ENCODE measurements at regions not wholly inside any gene's neighbourhood (a gene's known extent, or its start where the extent isn't known, plus 50 kb on each side); places are given as distances from the start of the nearest gene placed in this dataset.

DNA sequence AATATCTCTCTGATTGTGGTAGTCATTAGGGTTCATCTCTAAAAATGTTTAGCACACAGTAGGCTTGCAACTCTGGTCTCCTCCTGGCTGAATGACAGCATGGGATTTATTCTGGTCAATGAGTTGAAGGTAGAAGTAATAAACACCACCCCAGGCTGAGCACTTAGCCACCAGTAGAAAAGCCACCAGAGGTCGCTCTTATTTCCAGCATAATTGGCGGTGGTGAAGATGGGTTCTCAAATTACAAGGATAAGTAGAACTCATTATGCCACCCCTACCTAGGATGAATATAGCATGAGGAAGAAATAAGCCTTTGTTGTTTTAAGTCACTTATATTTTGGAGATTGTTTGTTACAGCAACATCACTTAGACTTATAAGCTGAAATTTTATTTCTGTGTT lies 302.7 kb downstream of the GPM6A start:
- DNase-seq (ENCODE audit: extremely low read depth, low read depth) = no peak
- H3K4me3 ChIP-seq (replicated peaks; ENCODE audit: low read depth, low read length) = no peak overlapping the region
- TF ChIP-seq, protein P1, sequence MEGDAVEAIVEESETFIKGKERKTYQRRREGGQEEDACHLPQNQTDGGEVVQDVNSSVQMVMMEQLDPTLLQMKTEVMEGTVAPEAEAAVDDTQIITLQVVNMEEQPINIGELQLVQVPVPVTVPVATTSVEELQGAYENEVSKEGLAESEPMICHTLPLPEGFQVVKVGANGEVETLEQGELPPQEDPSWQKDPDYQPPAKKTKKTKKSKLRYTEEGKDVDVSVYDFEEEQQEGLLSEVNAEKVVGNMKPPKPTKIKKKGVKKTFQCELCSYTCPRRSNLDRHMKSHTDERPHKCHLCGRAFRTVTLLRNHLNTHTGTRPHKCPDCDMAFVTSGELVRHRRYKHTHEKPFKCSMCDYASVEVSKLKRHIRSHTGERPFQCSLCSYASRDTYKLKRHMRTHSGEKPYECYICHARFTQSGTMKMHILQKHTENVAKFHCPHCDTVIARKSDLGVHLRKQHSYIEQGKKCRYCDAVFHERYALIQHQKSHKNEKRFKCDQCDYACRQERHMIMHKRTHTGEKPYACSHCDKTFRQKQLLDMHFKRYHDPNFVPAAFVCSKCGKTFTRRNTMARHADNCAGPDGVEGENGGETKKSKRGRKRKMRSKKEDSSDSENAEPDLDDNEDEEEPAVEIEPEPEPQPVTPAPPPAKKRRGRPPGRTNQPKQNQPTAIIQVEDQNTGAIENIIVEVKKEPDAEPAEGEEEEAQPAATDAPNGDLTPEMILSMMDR (IDR thresholded peaks at IDR 0.05; ENCODE audit: low read depth, low read length, missing control alignments) = peak; percentile 30

GRCh38 chr4:175511861-175512260 lies 300.2 kb downstream of the GPM6A start:
- no peak for DNase-seq (ENCODE audit: extremely low read depth, low read depth)
- TF ChIP-seq, protein P1 (IDR thresholded peaks at IDR 0.05; ENCODE audit: low read depth, low read length, missing control alignments) = no peak
- no peak overlapping the region for H3K4me3 ChIP-seq (replicated peaks; ENCODE audit: low read depth, low read length)

GRCh38 chr4:175514174-175514573 lies 297.9 kb downstream of the GPM6A start:
- TF ChIP-seq, protein P1 (IDR thresholded peaks at IDR 0.05; ENCODE audit: low read depth, low read length, missing control alignments) = no peak
- no peak overlapping the region for H3K4me3 ChIP-seq (replicated peaks; ENCODE audit: low read depth, low read length)
- DNase-seq (ENCODE audit: extremely low read depth, low read depth) = no peak

- no peak overlapping the region for H3K4me3 ChIP-seq (replicated peaks; ENCODE audit: low read depth, low read length)
- no peak for DNase-seq (ENCODE audit: extremely low read depth, low read depth)
- TF ChIP-seq, protein P1 (IDR thresholded peaks at IDR 0.05; ENCODE audit: low read depth, low read length, missing control alignments) = no peak
Observed at GRCh38 chr4:175530655-175531054, 281.4 kb downstream of the GPM6A start.

DNA sequence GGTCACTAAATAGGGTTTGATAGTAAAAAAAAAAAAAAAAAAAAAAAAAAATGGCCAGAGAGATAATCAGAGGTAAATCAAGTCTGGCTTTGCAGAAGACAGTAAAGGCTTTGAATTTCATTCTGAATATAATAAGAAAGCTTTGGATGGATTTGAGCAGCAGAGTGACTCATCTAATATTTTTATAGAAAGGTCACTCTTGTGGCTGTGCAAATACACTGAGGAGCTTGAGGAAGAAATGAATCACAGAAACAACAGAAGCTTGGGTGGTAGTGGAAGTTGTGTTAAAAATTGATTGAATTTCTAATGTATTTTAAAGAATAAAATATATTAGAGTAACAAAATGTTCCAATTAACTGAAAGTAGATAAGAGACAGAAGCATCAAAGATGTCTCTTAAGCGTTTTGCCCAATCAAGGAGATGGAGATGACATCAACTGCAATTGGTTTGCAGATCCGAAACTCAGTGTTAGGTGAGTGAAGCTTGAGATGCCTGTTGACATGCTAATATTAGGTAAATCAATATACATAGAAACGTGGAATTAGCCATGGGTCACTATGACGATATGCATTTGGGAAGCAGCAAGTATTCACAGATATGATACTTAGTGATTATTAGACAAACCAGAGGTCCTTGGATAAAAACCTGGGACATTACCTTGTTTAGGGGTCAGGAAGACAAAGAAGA lies 280.5 kb downstream of the GPM6A start:
- H3K4me3 ChIP-seq (replicated peaks; ENCODE audit: low read depth, low read length) = no peak overlapping the region
- no peak for DNase-seq (ENCODE audit: extremely low read depth, low read depth)
- TF ChIP-seq, protein P1 (IDR thresholded peaks at IDR 0.05; ENCODE audit: low read depth, low read length, missing control alignments) = no peak

DNA sequence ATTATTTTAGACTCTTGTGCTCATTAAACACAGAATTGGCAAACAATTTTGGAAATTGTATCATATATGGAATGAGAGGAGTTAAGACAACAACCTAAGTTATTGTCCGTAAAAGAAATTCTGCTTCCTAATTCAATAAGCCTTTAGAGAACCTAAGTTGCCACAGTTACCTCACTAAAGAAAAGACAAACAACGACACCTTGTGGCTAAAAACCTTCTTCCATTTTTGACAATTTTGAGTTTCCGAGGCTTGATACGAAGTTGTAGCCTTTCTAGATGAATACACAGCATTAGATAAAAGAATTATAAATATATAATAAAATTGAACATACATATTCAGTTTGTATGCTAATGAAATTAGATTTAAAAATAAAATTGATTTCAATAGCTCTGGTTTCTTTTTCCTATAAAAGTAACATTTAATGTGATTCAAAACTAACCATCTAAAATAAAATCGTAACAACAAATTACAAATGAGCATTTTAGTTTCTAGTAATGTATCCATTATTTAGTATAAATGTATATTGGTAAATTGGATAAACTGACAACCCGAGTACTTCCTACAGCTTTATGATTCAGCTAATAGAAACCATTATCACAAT lies 275.1 kb downstream of the GPM6A start:
- TF ChIP-seq, protein P1 (IDR thresholded peaks at IDR 0.05; ENCODE audit: low read depth, low read length, missing control alignments) = peak; percentile 15
- no peak overlapping the region for H3K4me3 ChIP-seq (replicated peaks; ENCODE audit: low read depth, low read length)
- peak; percentile 37 for DNase-seq (ENCODE audit: extremely low read depth, low read depth)
